Prostate gland (tissue), 2 donors: ENCODE measurements at regions not wholly inside any gene's neighbourhood (a gene's known extent, or its start where the extent isn't known, plus 50 kb on each side); places are given as distances from the start of the nearest gene placed in this dataset.
"Not testable (repeated sequence)": the region's sequence is repeated elsewhere in the genome, so short reads cannot be mapped to it uniquely, and the experiment has no call there.

Experiments
- DNase-seq: peaks from one replicate; pipeline ENCODE4 v3.0.0-alpha.2; 2019; ENCODE audit warnings: low spot score
- H3K27ac ChIP-seq, 2 donors: fragments of 200-600 bp; sonication (generic); 2 replicates each; pipeline ENCODE4 v1.5.1; 2017 to 2019
- H3K27me3 ChIP-seq: fragments of 200-600 bp; sonication (generic); replicated peaks from 2 replicates; pipeline ENCODE4 v1.5.1; 2019; ENCODE audit not compliant: insufficient read depth
- H3K36me3 ChIP-seq, 2 donors: fragments of 200-600 bp; sonication (generic); 1 replicate in 1 of 2; 2 replicates in 1 of 2; pipeline versions ENCODE4 v1.5.1 to v1.8.1; 2017 to 2019
- H3K4me1 ChIP-seq: fragments of 200-600 bp; sonication (generic); replicated peaks from 2 replicates; pipeline ENCODE4 v1.5.1; 2019
- H3K4me3 ChIP-seq, 2 donors: fragments of 200-600 bp; sonication (generic); 2 replicates each; pipeline ENCODE4 v1.5.1; 2017 to 2019
- H3K9me3 ChIP-seq: fragments of 200-600 bp; sonication (generic); 2 replicates; pipeline ENCODE4 v1.5.1; 2017
- CTCF ChIP-seq, 4 experiments: fragments of 200-600 bp in 2 of 4; fragments of 450-650 bp in 2 of 4; sonication (generic) in 2 of 4; IDR thresholded peaks; 1 replicate in 3 of 4; 2 replicates in 1 of 4; pipeline ENCODE4 v1.5.1; 2016 to 2019; ENCODE audit warnings: antibody characterized with exemption in 4 of 4, mild to moderate bottlenecking in 2 of 4, moderate library complexity in 2 of 4
- POLR2A ChIP-seq: fragments of 450-650 bp; IDR thresholded peaks from one replicate; pipeline ENCODE4 v1.6.1; 2016; ENCODE audit warnings: antibody characterized with exemption, mild to moderate bottlenecking
- POLR2AphosphoS5 ChIP-seq: sonication (generic); formaldehyde crosslinking; IDR thresholded peaks from one replicate; pipeline ENCODE4 v1.6.1; 2017; ENCODE audit warnings: antibody characterized with exemption
- WGBS: methylation state at CpG from one replicate; pipeline ENCODE4 v1.1.5; 2018; 5-methylcytosine and 5-hydroxymethylcytosine counted together
- intact Hi-C: fragments of 100-400 bp; cut with DNase I; formaldehyde crosslinking; loops from one replicate; pipeline ENCODE4 v1.14.2; 2022

- WGBS, result 70% methylated on average over 2 of the region's 2 CpGs
- Histone ChIP-seq H3K4me3 (no peak overlapping the region), H3K4me1 (no peaks in the 10 kb centered on the region), H3K9me3 (no peaks in the 10 kb centered on the region), H3K36me3 (no peaks in the 10 kb centered on the region), H3K27me3 (no peaks in the 10 kb centered on the region), H3K27ac (no peak overlapping the region)
- no peak for DNase-seq
- TF ChIP-seq CTCF (IDR thresholded peaks at IDR 0.05) (no peak), POLR2AphosphoS5 (no peak), POLR2A (no peak)
- intact Hi-C loops, result no loop called here
Measured at GRCh38 chr5:52065182-52065581, 681.9 kb downstream of the ISL1 start.

DNA sequence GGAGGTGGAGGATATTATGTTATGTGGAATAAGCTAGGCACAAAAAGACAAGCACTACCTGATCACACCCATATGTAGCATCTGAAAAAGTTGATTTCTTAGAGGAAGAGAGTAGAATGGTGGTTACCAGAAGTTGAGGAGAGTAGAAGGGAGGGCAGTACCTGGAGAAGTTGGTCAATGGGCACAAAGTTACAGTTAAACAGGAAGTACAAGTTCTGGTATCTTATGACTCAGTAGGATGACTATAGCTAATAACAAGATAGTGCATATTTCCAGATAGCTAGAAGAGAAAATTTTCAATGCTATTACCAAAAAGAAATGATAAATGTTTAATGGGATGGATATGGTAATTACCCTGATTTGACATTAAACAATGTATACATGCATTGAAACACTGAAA, 686.7 kb downstream of the ISL1 start:
- intact Hi-C loops, result no loop called here
- TF ChIP-seq CTCF (IDR thresholded peaks at IDR 0.05), result no peak
- no peak for TF ChIP-seq POLR2AphosphoS5
- TF ChIP-seq POLR2A, result no peak
- H3K4me3 ChIP-seq, result no peak overlapping the region
- no peaks in the 10 kb centered on the region for H3K4me1 ChIP-seq
- H3K27me3 ChIP-seq, result no peaks in the 10 kb centered on the region
- H3K9me3 ChIP-seq, result no peaks in the 10 kb centered on the region
- no peak for DNase-seq
- no peaks in the 10 kb centered on the region for H3K36me3 ChIP-seq
- no peak overlapping the region for H3K27ac ChIP-seq

DNA sequence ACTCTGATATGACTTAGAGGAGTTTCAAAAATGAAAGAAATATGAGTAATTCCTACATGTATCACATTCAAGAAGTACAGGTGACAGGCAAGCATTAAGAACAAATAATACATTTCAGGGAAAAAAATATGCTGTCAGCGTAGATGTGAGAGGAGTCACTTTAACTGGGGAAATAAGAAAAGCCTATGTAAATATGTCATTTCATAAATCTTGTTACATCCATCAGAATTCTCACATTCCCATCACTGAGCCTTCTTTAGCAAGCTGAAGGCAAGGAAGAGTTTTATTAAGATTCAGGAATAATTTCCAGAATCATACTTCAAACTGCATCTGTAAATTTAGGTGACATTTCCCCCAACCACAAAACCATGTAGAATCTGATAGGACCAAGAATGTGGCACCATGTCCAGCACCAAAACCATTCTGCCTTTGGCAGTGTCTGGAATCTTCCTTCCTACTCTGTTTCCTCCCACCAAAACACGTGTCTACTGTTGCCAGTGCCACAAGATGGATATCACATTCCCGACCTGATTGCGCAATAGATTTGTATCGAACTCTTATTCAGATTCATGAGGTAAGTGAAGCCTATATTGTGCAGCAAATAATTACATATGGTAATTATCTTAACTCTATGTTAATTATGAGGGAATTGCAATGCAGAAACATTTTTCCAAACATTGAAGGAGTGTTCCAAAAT, 690.9 kb downstream of the ISL1 start:
- H3K4me1 ChIP-seq, result no peaks in the 10 kb centered on the region
- WGBS, result 64% methylated on average over 5 of the region's 5 CpGs
- H3K27me3 ChIP-seq, result no peaks in the 10 kb centered on the region
- H3K36me3 ChIP-seq, result no peaks in the 10 kb centered on the region
- no peak for TF ChIP-seq POLR2A
- no peak for TF ChIP-seq POLR2AphosphoS5
- TF ChIP-seq CTCF (IDR thresholded peaks at IDR 0.05), result no peak
- intact Hi-C loops, result no loop called here
- no peak overlapping the region for H3K27ac ChIP-seq
- H3K4me3 ChIP-seq, result no peak overlapping the region
- H3K9me3 ChIP-seq, result no peaks in the 10 kb centered on the region
- no peak for DNase-seq

DNA sequence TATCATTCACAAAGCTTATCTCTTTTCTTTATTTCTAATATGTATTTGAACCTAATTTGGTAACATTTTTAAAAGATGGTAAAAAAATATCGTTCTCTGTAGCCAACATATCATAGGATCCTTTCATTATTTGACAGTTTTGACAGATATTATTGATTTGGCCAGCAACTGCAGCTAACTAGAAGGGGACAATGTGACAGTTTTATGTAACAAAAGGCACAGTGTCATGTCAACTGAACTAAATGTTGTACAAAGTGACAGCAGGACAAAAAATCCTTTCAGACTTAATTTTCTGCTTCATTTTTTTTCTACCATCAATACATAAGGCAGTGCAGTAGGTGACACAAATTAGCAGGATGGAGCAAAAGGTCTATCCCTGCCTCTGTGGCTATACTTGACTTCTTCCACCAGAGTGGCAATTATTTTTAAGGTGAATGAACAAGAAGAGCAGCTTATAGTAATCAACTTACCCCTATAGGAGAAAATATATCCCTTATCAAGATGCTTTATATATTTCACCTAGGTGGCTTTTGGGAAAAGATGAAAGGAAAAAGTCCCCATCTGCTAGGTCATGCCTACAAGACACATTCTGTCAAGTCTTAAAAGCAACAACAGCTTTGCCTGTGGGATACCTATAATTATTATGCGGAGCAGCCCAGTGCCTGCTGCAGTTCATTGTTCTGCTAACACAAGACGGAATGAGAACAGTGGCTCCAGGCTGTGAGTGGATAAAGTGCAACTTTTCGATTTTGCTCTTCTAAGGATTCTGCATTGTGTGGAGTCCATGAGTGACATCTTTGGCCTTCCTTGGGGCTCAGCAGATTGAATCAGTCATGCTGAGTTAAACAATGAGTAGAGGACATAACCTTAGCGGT, 694.9 kb downstream of the ISL1 start:
- H3K4me1 ChIP-seq, result no peaks in the 10 kb centered on the region
- H3K27ac ChIP-seq, result no peak overlapping the region
- H3K9me3 ChIP-seq, result no peaks in the 10 kb centered on the region
- DNase-seq, result no peak
- TF ChIP-seq POLR2A (no peak), CTCF (IDR thresholded peaks at IDR 0.05) (no peak), POLR2AphosphoS5 (no peak)
- H3K27me3 ChIP-seq, result no peaks in the 10 kb centered on the region
- no peak overlapping the region for H3K4me3 ChIP-seq
- no peaks in the 10 kb centered on the region for H3K36me3 ChIP-seq
- intact Hi-C loops, result no loop called here
- WGBS, result 71% methylated on average over 5 of the region's 5 CpGs

DNA sequence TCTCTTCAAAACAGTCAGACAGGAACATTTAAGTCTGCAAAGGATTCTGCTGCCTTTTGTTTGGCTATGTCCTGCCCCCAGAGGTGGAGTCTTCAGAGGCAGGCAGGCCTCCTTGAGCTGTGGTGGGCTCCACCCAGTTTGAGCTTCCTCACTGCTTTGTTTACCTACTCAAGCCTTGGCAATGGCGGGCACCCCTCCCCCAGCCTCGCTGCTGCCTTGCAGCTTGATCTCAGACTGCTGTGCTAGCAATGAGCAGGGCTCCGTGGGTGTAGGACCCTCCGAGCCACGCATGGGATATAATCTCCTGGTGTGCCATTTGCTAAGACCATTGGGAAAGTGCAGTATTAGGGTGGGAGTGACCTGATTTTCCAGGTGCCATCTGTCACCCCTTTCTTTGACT, 685.4 kb upstream of the ITGA1 start:
- intact Hi-C loops, H3K4me3 ChIP-seq, H3K4me1 ChIP-seq, H3K9me3 ChIP-seq, DNase-seq, H3K27me3 ChIP-seq, H3K36me3 ChIP-seq, H3K27ac ChIP-seq: not testable (repeated sequence)
- WGBS, result 79% methylated on average over 5 of the region's 5 CpGs
